HG02623 (cell line): ENCODE measurements at regions not wholly inside any gene's neighbourhood (a gene's known extent, or its start where the extent isn't known, plus 50 kb on each side); places are given as distances from the start of the nearest gene placed in this dataset.
A peak's percentile ranks its signal among the peaks of the same experiment; 100 is the strongest.

Source experiments
- ATAC-seq: cut with Tn5 transposase; IDR thresholded peaks from one replicate; pipeline ENCODE4 v1.9.1; 2021; ENCODE audit warnings: moderate library complexity; ENCODE audit not compliant: unreplicated experiment

DNA sequence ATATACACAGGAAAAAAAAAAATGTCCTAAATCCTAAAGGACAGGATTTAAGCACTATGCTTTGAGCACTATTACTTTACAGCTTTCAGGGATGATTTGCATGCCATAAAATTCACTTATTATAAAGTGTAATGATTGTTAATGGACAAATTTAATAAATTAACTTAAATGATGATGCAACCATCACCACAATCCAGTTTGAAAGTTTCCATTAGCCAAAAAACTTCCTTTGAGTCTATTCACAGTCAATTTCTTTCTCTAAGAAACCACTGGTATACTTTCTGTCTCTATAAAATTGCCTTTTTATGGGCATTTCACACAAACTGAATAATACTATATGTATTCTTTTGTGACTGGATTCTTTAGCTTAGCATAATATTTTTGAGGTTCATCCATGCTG is 111.1 kb upstream of the RIOK3 start:
- ATAC-seq = no peak

DNA sequence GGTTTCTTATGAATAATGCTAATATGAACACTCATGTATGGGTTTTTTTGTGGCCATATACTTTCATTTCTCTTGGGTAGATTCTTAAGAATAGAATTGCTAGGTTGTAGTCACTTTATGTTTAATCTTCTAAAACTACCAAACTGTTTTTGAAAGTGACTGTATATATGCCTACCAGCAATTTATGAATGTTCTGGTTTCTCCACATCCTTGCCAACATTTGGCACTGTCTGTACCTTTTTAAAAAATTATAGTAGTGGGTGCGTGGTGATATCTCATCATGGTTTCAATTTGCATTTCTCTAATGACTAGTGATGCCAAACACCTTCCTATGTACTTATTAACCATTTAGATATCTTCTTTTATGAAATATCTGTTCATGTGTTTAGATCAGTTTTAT is 110.6 kb upstream of the RIOK3 start:
- ATAC-seq = no peak

DNA sequence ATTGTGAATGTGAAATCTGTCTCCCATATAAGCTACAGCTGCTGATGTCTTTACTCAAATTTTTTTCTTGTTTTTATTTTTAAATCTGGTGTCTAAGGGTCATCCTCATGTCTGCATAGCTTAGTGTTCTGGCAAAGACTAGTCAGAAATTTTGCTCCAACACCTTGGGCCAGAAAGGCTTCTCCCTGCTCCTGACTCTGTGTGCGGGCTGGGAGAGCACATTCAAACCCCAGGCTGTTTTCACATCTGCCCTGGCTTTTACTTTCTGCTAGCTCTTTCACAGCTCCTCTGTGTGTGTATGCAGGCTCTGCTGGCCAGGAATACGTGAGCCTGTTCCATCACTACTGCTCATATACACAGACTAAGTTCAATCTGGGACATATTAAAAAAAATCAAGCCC is 102.9 kb upstream of the RIOK3 start:
- no peak for ATAC-seq

DNA sequence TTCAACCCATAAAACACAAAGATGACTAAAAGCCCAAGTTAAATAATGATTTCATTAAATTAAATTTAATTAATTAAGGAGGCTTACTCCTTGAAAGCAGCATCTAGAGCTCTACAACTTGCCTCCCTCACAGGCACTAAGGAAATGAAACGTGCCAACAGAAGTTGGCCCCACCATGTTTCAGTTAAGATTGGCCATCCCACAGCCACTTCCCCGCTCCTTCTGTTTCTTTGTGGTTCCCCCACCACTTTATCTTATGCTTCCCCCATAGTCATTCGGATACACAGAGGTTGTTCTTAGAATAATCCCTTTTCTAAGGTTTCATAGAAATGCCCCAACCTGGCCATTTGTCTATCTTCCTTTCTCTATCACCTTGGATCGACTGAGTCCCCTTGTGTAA is 101.6 kb upstream of the RIOK3 start:
- ATAC-seq = no peak

DNA sequence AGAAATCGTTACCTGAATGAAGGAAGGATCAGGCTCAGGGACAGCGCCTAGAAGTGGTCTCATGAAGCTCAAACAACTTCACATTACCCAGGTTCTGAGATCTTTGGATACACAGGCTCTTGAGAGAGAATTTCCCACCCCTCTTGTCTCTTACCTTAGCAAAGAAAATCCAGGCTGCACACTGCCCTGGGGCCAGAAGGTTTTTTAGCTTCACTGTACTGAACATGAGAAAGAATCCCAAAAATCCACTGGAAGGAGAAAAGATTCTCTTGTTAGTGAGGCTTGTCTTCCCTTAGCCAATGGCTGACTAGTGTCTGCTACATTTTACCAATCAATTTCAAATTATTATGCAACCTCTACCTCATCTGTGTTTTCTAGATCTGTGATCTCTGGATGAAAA is 101.0 kb upstream of the RIOK3 start:
- ATAC-seq = no peak

DNA sequence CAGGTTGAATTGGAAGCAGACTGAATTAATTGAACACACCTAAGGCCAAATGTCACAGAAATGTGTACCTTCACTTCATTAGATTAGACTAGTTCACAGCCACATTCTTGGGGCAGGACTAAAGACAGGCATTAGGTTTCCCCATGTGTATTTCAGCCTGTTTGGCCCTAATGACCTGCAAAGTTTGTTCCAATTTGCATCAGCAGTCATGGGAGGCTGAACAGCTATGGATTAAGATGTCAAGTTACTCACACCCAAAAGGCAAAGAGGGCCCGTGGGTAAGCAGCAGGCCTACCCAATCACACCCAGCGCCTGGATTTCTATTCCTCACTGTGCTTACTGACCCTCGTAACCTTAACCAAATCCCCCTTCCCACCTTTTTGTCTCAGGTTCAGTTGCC is 99.6 kb upstream of the RIOK3 start:
- peak; percentile 56 for ATAC-seq

DNA sequence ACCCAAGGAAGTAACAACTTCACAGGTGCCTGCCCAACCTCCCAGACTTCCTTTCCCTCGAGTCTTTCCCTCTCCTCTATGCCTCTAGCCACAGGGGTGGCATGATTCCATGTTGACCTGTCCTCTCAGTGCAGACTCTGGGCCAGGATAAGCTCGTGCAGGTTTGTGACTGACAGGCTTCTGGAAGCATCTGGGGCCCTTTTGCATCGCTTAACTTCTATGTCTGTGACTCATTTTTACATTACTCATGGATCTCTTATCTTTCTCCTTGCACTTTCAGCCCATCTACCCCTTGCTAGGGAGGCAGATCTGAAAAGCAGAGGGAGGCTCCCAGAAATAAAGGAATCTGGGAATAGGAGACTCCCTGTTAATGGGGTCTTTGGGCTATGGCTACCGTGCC is 98.5 kb upstream of the RIOK3 start:
- ATAC-seq = no peak

DNA sequence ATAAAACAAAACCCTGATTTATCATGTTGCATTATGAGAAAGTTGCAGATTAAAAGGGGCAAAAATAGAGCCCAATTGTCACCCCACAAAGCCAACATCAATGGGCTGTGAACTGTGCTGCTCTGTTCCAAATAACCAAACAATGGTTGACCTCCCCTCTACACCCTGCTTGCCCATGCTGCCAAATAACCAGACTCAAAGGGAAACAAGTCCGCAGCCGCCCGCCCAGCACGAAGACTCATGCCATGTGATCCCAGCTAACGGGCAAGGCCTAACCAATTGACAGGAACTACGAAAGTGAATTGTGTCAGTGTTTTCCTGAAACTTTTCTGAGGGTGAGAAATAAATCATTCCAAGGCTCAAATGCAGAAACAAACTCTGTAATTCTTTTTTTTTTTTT is 97.9 kb upstream of the RIOK3 start:
- ATAC-seq = no peak

DNA sequence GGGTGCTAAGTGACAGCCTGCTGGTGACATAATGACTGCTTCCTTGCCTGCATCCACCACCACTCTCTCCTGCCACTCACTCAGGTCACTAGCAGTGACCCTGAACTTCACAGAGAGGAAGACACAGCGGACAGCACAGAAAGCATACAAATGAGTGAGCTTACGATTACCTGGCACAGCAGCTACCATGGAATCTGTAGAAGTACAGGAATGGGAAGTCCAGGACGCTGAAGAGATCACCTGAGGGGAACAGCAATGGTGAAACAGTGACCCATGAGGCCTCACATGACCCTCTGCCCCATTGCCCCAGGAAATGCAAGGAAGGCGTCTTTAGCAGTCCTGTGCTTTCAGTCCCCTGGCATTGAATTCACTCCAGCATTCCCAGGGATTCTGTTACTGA is 96.7 kb upstream of the RIOK3 start:
- ATAC-seq = no peak

DNA sequence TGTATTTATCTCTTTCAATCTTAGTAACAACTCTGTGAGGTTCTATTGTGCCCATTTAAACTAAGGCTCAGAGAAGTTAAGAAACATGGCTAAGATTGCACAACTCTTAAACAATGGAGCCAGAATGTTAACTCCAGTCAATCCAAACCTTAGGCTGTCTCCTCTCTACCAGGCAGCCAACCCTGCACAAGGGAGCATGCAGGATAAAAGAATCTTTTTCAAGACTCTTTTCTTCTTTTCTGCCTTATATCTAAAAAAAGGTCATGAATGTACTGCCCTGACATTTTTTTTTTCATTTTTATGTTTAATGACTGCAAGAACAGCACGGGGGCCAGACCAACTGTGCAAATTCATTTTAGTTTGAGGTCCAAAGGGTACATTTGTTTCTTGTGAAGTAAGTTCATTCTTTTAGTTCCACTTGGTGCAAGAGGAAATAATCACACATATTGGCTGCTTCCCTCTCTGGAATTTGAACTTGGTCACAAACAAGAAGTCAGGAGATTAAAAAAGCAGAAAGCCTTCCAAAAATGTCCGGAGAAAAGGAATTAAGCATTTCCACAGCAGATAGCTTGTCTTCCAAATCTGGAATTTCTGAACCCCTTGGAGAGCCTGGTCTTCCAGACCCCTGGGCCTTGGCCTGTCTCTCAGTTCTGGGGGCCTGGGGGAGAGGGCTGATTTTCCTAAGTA is 96.0 kb upstream of the RIOK3 start:
- ATAC-seq = no peak

DNA sequence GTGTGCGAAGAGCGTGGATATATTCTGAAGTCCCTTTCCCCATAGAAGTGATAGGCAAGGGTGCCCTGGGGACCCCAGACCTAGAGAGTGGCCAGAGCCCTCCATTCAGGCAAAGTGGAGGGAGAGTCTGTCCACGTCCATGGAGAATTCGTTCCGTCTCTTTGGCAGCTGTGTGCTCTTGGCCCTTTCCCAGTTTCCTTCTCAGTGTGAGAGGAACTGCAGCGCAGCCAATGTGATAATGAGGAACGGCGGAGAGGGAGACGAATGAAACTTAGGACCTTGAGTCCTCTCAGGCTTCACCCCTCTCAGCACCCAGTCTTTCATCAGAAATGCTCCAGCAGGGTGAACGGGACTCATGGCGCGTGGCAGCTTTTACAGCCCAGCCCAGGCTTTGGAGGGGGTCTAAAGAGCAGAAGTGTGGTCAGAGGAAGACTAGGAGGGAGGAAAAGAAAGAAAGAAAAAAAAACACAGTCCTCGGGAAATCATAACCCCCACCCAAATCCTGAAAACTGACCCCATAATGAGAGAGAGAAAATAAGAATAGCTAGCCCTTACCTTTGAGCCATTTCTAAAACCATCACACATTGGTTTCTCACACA is 95.0 kb upstream of the RIOK3 start:
- ATAC-seq = no peak

DNA sequence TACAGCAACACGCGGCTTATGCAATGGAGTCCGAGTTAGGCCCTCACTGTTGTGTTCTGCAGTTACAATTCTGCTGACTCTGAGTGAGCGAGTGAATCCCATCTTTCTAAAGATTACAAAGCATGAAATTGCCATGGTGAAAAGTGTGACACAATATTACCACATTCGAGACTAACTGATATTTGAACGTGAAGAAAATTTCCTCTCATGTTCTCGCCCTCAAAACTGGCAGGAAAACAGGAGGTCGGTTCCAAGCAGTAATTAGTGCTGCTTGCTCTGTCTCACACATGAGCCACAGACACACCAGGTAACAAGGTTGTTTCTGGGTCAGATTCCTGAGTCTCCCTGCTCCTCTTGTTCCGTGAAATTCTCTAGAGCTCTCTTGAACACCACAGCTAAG is 93.7 kb upstream of the RIOK3 start:
- no peak for ATAC-seq

DNA sequence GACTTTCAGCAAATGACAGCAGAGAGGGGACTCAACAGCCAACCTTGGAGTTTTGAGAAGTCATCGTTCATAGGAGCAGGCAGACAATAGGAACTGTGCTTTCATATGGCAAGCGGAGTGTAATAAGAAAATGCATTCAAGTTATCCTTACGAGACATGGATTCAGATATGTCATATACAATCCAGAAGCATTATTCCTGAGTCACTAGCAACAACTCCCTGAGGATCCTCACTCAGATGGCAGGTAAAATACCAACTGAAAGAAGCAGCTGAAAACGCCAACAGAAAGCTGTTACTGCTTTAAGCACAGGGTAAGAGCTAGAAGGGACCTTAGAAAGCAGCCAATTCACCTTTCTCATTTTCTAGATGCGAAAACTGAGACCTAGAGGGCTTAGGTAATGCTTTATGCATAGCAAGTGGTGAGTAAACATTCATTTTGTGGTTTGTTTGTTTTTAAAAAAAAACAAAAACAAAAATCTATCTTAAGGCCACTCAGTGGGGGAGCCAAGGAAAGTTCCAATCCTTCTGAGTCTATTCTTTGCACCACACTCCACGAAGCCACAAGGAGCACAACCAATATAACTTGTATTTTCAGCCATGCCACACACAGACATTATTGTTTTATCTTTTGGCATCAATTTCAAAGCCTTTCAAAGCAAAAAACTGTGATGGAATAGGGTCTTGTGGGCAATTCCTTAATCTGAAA is 89.1 kb upstream of the RIOK3 start:
- ATAC-seq = no peak

DNA sequence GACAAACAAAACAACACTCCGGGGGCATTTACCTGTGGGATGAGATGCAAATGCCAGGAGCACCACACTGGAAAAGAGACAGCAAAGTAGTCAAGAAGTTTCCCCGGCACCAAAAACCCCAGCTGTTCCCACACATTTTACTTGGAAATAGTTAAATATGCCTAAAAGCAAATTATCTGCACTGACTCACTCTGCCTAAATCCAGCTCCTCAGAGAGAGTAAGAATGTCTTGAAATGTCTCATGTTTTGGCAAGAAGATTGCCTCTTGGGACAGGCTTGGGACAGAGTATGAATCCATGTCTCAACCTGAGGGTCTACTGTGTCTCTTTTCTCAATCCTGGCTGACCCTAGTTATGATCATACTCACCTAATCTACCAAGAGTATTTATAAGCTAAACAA is 87.5 kb upstream of the RIOK3 start:
- no peak for ATAC-seq

DNA sequence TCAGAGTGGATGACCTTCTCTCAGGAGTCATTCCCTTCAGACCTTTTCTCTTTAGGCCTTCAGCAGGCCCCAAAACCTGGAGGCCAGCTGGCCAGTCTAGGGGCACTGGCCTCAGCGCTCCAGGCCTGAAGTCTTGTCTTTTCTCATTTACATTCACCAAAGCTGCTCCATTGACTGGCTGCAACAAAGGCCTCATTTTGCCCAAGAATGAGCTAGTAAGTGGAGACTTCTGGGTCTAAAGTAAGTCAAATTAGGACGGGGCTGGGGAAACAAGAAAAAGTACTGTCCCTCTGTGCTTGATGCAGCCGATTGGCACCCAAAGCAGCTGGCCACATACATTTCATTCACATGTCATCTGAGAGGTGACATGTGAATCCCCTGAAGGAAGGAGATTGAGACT is 83.8 kb upstream of the RIOK3 start:
- no peak for ATAC-seq

DNA sequence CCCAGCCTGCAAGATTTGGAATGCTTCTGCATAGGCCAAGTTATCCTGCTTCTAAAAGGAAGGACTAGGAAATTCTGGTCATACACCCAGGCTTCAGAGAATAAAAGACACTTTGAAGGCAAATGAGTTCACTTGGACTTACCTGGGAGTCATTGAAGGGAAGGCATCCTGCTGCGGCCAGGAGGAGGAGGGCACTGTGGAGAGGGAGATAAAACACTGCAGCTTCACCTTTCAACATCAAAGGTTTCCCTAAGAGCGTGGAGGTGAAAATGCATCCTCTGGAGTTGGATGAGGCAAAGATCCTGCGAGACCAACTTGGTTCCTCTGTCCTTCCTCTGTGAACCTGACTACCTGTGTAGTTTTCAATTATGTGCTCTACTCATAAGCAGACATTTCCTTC is 79.5 kb upstream of the RIOK3 start:
- no peak for ATAC-seq

DNA sequence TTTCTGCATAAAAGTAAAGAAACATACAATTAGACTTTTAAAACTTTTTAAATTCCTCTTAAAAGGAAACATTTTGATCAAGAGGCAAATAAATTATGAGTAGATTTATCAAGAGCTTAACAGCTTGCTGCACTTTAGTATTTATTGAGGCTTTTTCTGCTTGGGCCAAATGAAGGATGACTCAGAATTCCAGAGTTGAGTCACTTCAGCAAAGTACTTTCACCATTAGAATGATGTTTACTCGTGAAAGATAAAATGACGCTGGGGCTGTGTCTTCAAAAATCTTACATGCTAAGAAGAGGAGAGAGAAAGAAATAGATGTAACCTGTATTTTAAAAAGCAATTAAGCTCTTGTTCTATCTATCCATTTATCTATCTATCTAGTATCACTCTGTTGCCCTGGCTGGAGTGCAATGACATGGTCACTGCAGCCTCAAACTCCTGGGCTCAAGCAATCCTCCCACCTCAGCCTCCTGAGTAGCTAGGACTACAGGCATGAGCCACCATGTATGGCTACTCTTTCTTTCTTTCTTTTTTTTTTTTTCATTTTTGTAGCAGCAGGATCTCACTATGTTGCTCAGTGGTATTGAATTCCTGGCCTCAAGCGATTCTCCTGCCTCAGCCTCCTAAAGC is 75.3 kb upstream of the RIOK3 start:
- ATAC-seq = no peak

DNA sequence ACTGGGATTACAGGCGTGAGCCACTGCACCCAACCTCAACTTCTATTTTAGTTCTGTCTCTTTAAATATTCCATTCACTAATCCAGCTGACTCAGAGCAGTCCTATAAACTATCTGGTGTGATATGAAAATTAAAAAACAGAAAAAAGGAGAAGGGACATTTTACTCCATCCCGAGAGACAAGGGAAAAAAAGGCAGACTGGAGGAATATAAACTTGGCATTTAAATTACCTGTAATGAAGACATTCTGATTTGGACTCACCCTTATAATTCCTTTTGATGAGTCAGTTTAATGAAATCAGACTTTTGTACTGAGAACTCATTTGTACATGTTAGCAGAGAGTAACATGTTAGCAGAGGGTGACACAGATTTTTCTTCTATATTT is 74.8 kb upstream of the RIOK3 start:
- ATAC-seq = no peak

DNA sequence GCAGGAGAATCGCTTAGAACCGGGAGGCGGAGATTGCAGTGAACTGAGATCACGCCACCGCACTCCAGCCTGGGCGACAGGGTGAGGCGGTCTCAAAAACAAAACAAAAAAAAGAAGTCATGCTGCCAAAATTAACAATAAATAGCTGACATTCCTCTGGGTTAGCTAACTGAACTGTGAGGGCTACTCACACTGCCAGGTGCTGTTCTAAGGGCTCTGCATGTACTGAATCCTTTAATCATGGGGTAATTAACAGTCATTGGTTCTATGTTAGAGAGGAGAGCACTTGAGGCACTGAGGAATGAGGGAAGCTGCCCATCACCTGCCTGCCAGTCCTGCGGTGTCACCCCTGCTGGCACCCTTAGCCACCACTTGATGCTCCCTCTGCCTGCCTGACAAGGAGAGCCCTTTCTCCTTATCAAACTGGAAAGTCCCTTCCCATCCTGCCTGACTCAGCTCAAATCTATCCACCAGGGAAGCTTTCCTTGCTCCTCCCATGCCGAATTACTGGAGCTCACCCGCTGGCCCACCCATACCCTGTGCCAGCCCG is 73.0 kb upstream of the RIOK3 start:
- no peak for ATAC-seq

DNA sequence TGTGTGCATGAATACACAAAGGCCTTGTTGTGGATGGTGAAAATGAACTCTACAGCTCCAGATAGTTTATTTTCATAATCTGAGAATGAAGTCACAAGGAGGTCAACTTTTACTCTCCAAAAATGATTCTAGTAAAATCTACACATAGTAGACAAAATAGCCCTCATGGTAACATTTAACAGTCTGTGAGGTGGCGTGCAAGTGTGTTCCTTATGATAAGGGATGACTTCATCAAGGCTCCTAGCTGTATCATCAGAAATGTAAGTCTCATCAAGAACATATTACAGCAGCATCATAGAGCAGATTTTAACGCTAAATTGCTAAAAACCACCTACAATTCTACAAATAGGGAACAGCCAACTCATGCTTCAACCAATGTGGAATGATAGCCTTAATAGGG is 72.3 kb upstream of the RIOK3 start:
- ATAC-seq = no peak

DNA sequence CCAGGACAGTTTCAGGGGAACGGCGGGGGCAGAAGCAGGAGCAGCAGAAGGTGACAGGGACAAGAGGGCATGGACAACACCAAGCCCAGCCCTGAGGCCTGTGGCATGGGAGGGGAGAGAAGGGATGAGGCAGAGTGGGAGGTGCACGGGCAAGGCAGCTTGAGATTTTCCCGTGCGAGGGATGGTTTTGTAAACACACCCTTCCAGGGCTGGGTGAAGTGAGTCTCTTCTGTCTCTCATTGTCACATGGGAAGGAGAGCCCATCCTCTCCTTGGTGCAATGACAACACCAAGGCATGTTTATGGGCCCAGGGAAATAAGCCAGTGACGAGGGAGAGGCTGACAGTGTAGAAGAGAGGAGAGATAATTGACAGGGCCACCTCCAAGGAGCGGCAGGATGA is 69.6 kb upstream of the RIOK3 start:
- no peak for ATAC-seq
